ENCODE measurements at regions not wholly inside any gene's neighbourhood (a gene's known extent, or its start where the extent isn't known, plus 50 kb on each side); places are given as distances from the start of the nearest gene placed in this dataset.

- no peak for TF ChIP-seq IRF3 (IDR thresholded peaks at IDR 0.05; ENCODE audit: low read depth, low read length)
- TF ChIP-seq GABPA (IDR thresholded peaks at IDR 0.05; ENCODE audit: low read depth): no peak
- no peak for TF ChIP-seq RXRA (IDR thresholded peaks at IDR 0.05; ENCODE audit: borderline replicate concordance, low read depth)
- TF ChIP-seq SMC3 (IDR thresholded peaks at IDR 0.05; ENCODE audit: low read depth, low read length): no peak
- no peak for TF ChIP-seq RAD21 (IDR thresholded peaks at IDR 0.05; ENCODE audit: low read length)
- TF ChIP-seq ZBTB33 (IDR thresholded peaks at IDR 0.05; ENCODE audit: borderline replicate concordance, low read depth): no peak
- no peak for TF ChIP-seq MAX (IDR thresholded peaks at IDR 0.05; ENCODE audit: low read depth)
- TF ChIP-seq ELF1 (IDR thresholded peaks at IDR 0.05): no peak
Measured at GRCh38 chr2:5818961-5819600, 126.9 kb downstream of the SOX11 start (continued).

GRCh38 chr2:5824126-5824525, 131.9 kb downstream of the SOX11 start:
- Histone ChIP-seq H3K27me3 (ENCODE audit: insufficient read depth) (no peaks in the 10 kb centered on the region), H3K9me3 (no peaks in the 10 kb centered on the region), H4K20me1 (ENCODE audit: insufficient read depth) (no peaks in the 10 kb centered on the region), H3K9ac (no peak overlapping the region), H3K4me3 (ENCODE audit: low read depth in 2 of 2, low read length in 1 of 2) (no peak overlapping the region), H3K79me2 (ENCODE audit: insufficient read depth) (no peaks in the 10 kb centered on the region), H3K27ac (ENCODE audit: low read depth in 2 of 2, low read length in 1 of 2) (no peak overlapping the region), H2AFZ (ENCODE audit: low read depth) (no peak overlapping the region), H3K4me2 (no peak overlapping the region), H3K9me2 (no peaks in the 10 kb centered on the region), H3K4me1 (ENCODE audit: control insufficient read depth in 1 of 2, insufficient read depth in 2 of 2, low read depth in 1 of 2, low read length in 1 of 2) (peaks cover 0 to 7% of the 10 kb centered on the region in 2 experiments; a peak in 2 of 4 replicates), H3K36me3 (replicated peaks in 1 of 2; ENCODE audit: control insufficient read depth in 1 of 2, insufficient read depth in 2 of 2, low read length in 1 of 2) (no peaks in the 10 kb centered on the region), H3F3A (replicated peaks; ENCODE audit: insufficient read depth) (no peaks in the 10 kb centered on the region)
- ChIA-PET POLR2A (interaction anchor here (0.5 kb wide), 1 partner anchor 63 kb away, joined by 3 read pairs; no protein-coding TSS in a partner anchor), CTCF (no interaction called here)
- no peak for DNase-seq
- WGBS (ENCODE audit: low lambda C conversion rate): 13% methylated on average over 2 of the region's 2 CpGs
- TF ChIP-seq RCOR1 (IDR thresholded peaks at IDR 0.05; ENCODE audit: low read length) (no peak), ELF1 (IDR thresholded peaks at IDR 0.05) (no peak), RFX5 (IDR thresholded peaks at IDR 0.05; ENCODE audit: low read length) (no peak), EZH2phosphoT487 (IDR thresholded peaks at IDR 0.05; ENCODE audit: borderline replicate concordance, low read depth) (no peak), SMC3 (IDR thresholded peaks at IDR 0.05; ENCODE audit: low read depth, low read length) (no peak)

- H3K79me2 ChIP-seq (ENCODE audit: insufficient read depth): no peaks in the 10 kb centered on the region
- H3K36me3 ChIP-seq (replicated peaks in 1 of 2; ENCODE audit: control insufficient read depth in 1 of 2, insufficient read depth in 2 of 2, low read length in 1 of 2): no peaks in the 10 kb centered on the region
- H3K27me3 ChIP-seq (ENCODE audit: insufficient read depth): no peaks in the 10 kb centered on the region
- no peak overlapping the region for H3K4me2 ChIP-seq
- H4K20me1 ChIP-seq (ENCODE audit: insufficient read depth): no peaks in the 10 kb centered on the region
- H3F3A ChIP-seq (replicated peaks; ENCODE audit: insufficient read depth): no peaks in the 10 kb centered on the region
- WGBS (ENCODE audit: low lambda C conversion rate): 12% methylated on average over 1 of the region's 1 CpG
- H3K9ac ChIP-seq: no peak overlapping the region
- H2AFZ ChIP-seq (ENCODE audit: low read depth): no peak overlapping the region
- H3K4me1 ChIP-seq (ENCODE audit: control insufficient read depth in 1 of 2, insufficient read depth in 2 of 2, low read depth in 1 of 2, low read length in 1 of 2): peaks cover 0 to 4% of the 10 kb centered on the region in 2 experiments; a peak in 2 of 4 replicates
- no peaks in the 10 kb centered on the region for H3K9me2 ChIP-seq
- H3K27ac ChIP-seq (ENCODE audit: low read depth in 2 of 2, low read length in 1 of 2): no peak overlapping the region
- POLR2A ChIA-PET: no interaction called here
- TF ChIP-seq ELF1 (IDR thresholded peaks at IDR 0.05) (no peak), CTCF (IDR thresholded peaks at IDR 0.05) (no peak), GATA2 (CRISPR knock-in tag; IDR thresholded peaks at IDR 0.05) (no peak), FOXJ3 (CRISPR knock-in tag; IDR thresholded peaks at IDR 0.05) (no peak), CHD2 (IDR thresholded peaks at IDR 0.05; ENCODE audit: low read length, partially characterized antibody) (no peak), MXI1 (IDR thresholded peaks at IDR 0.05; ENCODE audit: low read depth, low read length) (no peak)
- H3K4me3 ChIP-seq (ENCODE audit: low read depth in 2 of 2, low read length in 1 of 2): no peak overlapping the region
- DNase-seq: no peak
- H3K9me3 ChIP-seq: no peaks in the 10 kb centered on the region
- CTCF ChIA-PET: interaction anchor here (1.4 kb wide), 1 partner anchor 13 kb away, joined by 6 read pairs; no protein-coding TSS in a partner anchor
Measured at GRCh38 chr2:5825686-5826085, 133.5 kb downstream of the SOX11 start.

Data from SK-N-SH (cell line).